AG10803 (cell line): ENCODE measurements at regions not wholly inside any gene's neighbourhood (a gene's known extent, or its start where the extent isn't known, plus 50 kb on each side); places are given as distances from the start of the nearest gene placed in this dataset.

Experiments
- DNase-seq: peaks from one replicate; pipeline ENCODE4 v3.0.0; 2010; ENCODE audit warnings: low read depth
- H3K4me3 ChIP-seq: 2 replicates; pipeline ENCODE4 v1.5.1; 2011; ENCODE audit warnings: mild to moderate bottlenecking, low read length, control low read depth
- CTCF ChIP-seq: conservative IDR thresholded peaks from 2 replicates; pipeline ENCODE4 v1.5.1; 2011; ENCODE audit warnings: mild to moderate bottlenecking, low read length, control low read depth, inconsistent platforms

GRCh38 chr13:66106246-66106645 is 1123.9 kb downstream of the PCDH9 start:
- DNase-seq: no peak
- no peak for TF ChIP-seq CTCF
- no peak overlapping the region for H3K4me3 ChIP-seq

DNA sequence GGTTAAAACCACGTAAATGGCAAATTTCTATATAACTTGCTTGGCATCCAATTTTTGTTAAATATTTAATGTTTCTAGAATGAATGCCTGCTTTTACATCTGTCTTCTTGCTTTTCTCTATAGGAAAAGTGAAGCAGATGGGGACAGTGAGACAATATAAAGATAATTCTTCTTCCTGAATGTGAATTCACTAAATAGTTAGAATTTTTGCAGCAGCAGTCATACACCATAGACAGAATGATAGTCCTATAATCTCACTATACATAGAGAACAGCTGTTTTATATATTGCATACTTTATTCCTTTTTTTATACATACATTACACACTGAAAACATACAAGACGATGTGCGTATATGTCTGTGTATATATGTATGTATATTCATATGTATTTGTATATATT is 1127.3 kb downstream of the PCDH9 start:
- DNase-seq: peak; percentile 7
- no peak overlapping the region for H3K4me3 ChIP-seq
- no peak for TF ChIP-seq CTCF

DNA sequence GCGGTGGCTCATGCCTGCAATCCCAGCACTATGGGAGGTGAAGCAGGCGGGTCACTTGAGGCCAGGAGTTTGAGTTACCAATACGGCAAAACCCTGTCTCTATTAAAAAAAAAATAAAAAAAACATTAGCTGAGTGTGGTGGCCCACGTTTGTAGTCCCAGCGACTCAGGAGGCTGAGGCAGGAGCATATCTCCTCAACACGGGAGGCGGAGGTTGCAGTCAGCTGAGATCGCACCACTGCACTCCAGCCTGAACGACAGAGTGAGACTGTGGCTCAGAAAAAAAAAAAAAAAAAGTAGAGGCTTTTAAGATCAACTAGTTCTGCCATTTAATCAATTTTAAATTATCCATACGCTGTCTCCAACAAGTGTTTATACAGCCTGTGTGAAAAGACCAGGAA is 1130.3 kb downstream of the PCDH9 start:
- H3K4me3 ChIP-seq: no peak overlapping the region
- no peak for DNase-seq
- no peak for TF ChIP-seq CTCF

DNA sequence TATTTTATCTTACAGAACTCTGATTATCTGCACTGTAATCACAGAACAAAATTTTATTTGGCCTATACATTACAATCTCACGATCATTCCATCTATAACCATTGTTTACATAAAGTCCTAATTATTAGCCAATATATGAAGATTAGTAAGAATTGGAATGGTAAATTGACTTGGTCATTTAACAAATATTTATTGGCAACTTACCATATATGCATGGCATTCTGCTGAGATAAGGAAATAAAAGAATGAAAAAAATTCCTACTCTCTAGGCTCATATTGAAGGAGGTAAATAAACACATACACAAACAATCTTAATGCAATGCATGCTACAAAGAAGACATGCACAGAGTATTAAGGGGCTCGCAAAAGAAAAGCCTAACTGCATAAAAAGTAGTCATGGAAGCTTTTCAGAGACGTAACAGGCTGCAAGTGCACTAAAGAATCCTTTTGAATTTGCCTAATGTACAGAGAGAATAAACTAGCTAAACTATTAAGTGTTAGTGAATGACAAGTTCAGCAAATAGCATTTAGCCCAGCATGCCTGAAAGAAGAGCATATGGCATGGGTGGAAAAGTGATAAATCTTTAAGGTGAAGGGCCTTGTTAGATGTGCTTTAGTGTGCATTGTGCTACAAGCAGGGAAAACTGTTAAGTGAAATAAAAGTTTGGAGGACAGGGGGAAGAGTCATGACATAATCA is 1131.1 kb downstream of the PCDH9 start:
- peak; percentile 7 for DNase-seq
- H3K4me3 ChIP-seq: no peak overlapping the region
- TF ChIP-seq CTCF: no peak

DNA sequence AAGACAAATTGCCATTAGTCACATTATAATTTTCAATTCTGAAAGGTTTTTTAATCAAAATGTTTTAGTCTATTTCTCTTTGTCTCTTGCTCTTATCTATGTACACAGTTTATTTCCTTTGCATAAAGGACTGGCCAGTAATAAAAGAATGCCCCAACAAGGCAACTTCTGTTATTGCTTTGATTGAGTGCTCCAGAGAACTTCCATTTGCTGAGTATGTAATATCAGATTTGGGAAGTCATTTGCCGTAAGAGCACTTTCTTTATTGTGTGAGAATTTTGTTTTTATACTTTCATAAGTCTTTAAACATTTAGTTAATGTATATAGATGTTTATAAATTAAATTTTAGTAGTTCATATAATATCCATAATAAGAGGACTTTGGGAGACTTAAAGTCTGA is 1140.4 kb downstream of the PCDH9 start:
- H3K4me3 ChIP-seq: no peak overlapping the region
- no peak for DNase-seq
- TF ChIP-seq CTCF: no peak

DNA sequence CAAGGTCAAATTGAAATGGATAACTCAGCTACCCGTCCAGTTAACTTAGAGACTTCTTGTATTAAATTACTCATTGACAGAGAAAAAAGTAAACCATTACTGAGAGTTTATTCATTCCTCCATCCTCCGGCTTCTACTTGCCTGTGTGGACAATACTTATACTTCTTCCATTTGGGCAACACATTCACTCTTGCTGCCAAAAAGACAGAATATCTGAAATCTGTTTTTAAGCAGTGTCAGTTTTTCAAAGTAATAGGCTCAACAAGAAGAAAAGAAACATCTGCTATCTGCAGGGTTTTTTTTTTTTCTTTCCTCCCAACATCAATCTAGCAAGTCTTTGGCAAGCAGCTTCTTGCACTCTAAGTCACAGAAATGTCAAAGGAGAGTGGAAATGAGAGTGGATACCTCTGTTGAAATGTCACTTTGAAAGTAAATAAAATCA is 1142.8 kb downstream of the PCDH9 start:
- no peak for TF ChIP-seq CTCF
- no peak for DNase-seq
- no peak overlapping the region for H3K4me3 ChIP-seq

- no peak for TF ChIP-seq CTCF
- H3K4me3 ChIP-seq: no peak overlapping the region
- no peak for DNase-seq
Observed at GRCh38 chr13:66077132-66077689, 1152.9 kb downstream of the PCDH9 start.
